H1 (cell line): ENCODE measurements at regions not wholly inside any gene's neighbourhood (a gene's known extent, or its start where the extent isn't known, plus 50 kb on each side); places are given as distances from the start of the nearest gene placed in this dataset.

Source experiments
- CTCF ChIA-PET: fragments of 300-600 bp; sonication (Branson Sonifier 250); formaldehyde crosslinking; loops from one replicate; lab custom pipeline; 2021; ENCODE audit not compliant: partially characterized antibody; lab: Charles Lee
- POLR2A ChIA-PET: fragments of 300-600 bp; sonication (Branson Sonifier 250); formaldehyde crosslinking; loops from one replicate; lab custom pipeline; 2021; ENCODE audit warnings: inconsistent platforms; ENCODE audit not compliant: partially characterized antibody; lab: Charles Lee
- DNase-seq, 2 experiments: peaks; one replicate each; pipeline versions ENCODE4 v3.0.0 to v3.0.0-alpha.2; 2010 to 2022; ENCODE audit warnings: low spot score in 2 of 2, low read depth in 1 of 2, mixed read lengths in 1 of 2
- FAIRE-seq: peaks from 2 replicates; lab custom pipeline; 2011; peaks lifted over from hg19 to GRCh38; lab: Jason Lieb, UNC
- H2AFZ ChIP-seq: 2 replicates; pipeline ENCODE4 v1.8.1; 2012; ENCODE audit warnings: low read length, inconsistent platforms
- H2AK5ac ChIP-seq: 2 replicates; pipeline ENCODE4 v1.6.1; 2013; ENCODE audit warnings: low read depth, low read length
- H2BK120ac ChIP-seq: replicated peaks from 2 replicates; pipeline ENCODE3; 2013; ENCODE audit warnings: low read depth, low read length, inconsistent platforms
- H2BK12ac ChIP-seq: 2 replicates; pipeline ENCODE4 v1.6.1; 2013; ENCODE audit warnings: low read depth, low read length
- H2BK15ac ChIP-seq: 2 replicates; pipeline ENCODE4 v1.6.1; 2013; ENCODE audit warnings: low read length
- H2BK20ac ChIP-seq: 2 replicates; pipeline ENCODE4 v1.6.1; 2013; ENCODE audit warnings: low read length
- H2BK5ac ChIP-seq: 2 replicates; pipeline ENCODE4 v1.6.1; 2013; ENCODE audit warnings: low read depth, low read length
- H3K14ac ChIP-seq: 2 replicates; pipeline ENCODE4 v1.6.1; 2013; ENCODE audit warnings: inconsistent platforms; ENCODE audit not compliant: insufficient read length
- H3K18ac ChIP-seq: 2 replicates; pipeline ENCODE4 v1.6.1; 2013; ENCODE audit warnings: low read length; ENCODE audit errors: extremely low read depth
- H3K23ac ChIP-seq: 2 replicates; pipeline ENCODE4 v1.6.1; 2013; ENCODE audit warnings: inconsistent platforms; ENCODE audit not compliant: insufficient read length
- H3K23me2 ChIP-seq: 2 replicates; pipeline ENCODE4 v1.6.1; 2013; ENCODE audit warnings: low read depth, low read length
- H3K27ac ChIP-seq: 2 replicates; pipeline ENCODE4 v1.6.1; 2011; ENCODE audit warnings: low read depth, low read length, inconsistent platforms
- H3K27me3 ChIP-seq, 4 experiments: replicated peaks in 1 of 4; 1 replicate in 1 of 4; 2 replicates in 3 of 4; pipeline versions ENCODE4 v1.6.1 to v1.8.1; 2011 to 2013; ENCODE audit warnings: low read length in 3 of 4, mild to moderate bottlenecking in 3 of 4, inconsistent platforms in 2 of 4, mixed read lengths in 2 of 4, moderate library complexity in 1 of 4; ENCODE audit not compliant: control insufficient read depth in 3 of 4, insufficient read depth in 3 of 4; ENCODE audit errors: extremely low read depth in 1 of 4
- H3K36me3 ChIP-seq, 4 experiments: 2 replicates each; pipeline versions ENCODE4 v1.6.1 to v1.8.1; 2011 to 2013; ENCODE audit warnings: mild to moderate bottlenecking in 4 of 4, low read length in 3 of 4, moderate library complexity in 2 of 4, control low read depth in 1 of 4, inconsistent platforms in 1 of 4; ENCODE audit not compliant: insufficient read depth in 4 of 4, control insufficient read depth in 2 of 4
- H3K4ac ChIP-seq: replicated peaks from 2 replicates; pipeline ENCODE3; 2013; ENCODE audit warnings: low read length, low read depth, mixed read lengths, inconsistent platforms; ENCODE audit not compliant: insufficient read length
- H3K4me1 ChIP-seq, 4 experiments: replicated peaks in 1 of 4; 1 replicate in 1 of 4; 2 replicates in 3 of 4; pipeline versions ENCODE4 v1.6.1 to v1.8.1; 2011 to 2013; ENCODE audit warnings: low read length in 3 of 4, inconsistent platforms in 2 of 4, mixed read lengths in 1 of 4; ENCODE audit not compliant: insufficient read depth in 4 of 4, control insufficient read depth in 3 of 4
- H3K4me2 ChIP-seq, 2 experiments: 2 replicates each; pipeline versions ENCODE4 v1.6.1 to v1.8.1; 2011 to 2013; ENCODE audit warnings: low read depth in 2 of 2, low read length in 2 of 2, control low read depth in 1 of 2, inconsistent platforms in 1 of 2, mild to moderate bottlenecking in 1 of 2; ENCODE audit not compliant: insufficient read depth in 1 of 2
- H3K4me3 ChIP-seq, 4 experiments: fragments of 200-600, 300-600 bp in 1 of 4; sonication (generic), shearing (Covaris generic), sonication (Bioruptor Twin) in 1 of 4; 2 replicates each; pipeline versions ENCODE4 v1.5.1 to v1.8.1; 2011 to 2016; ENCODE audit warnings: low read length in 4 of 4, low read depth in 3 of 4, control low read depth in 2 of 4, inconsistent platforms in 2 of 4, mild to moderate bottlenecking in 2 of 4, mixed read lengths in 1 of 4, moderate library complexity in 1 of 4; ENCODE audit not compliant: insufficient read depth in 2 of 4; ENCODE audit errors: extremely low read depth in 1 of 4
- H3K56ac ChIP-seq: replicated peaks from 2 replicates; pipeline ENCODE3; 2013; ENCODE audit warnings: low read depth, mild to moderate bottlenecking, mixed read lengths, low read length, inconsistent platforms; ENCODE audit not compliant: insufficient read length
- H3K79me1 ChIP-seq: 2 replicates; pipeline ENCODE4 v1.6.1; 2013; ENCODE audit warnings: low read depth, low read length, control low read depth
- H3K79me2 ChIP-seq, 2 experiments: 2 replicates each; pipeline versions ENCODE4 v1.6.1 to v1.8.1; 2012 to 2013; ENCODE audit warnings: low read length in 2 of 2, mild to moderate bottlenecking in 2 of 2, inconsistent platforms in 1 of 2; ENCODE audit not compliant: insufficient read depth in 2 of 2, control insufficient read depth in 1 of 2
- H3K9ac ChIP-seq, 4 experiments: replicated peaks in 1 of 4; 1 replicate in 1 of 4; 2 replicates in 3 of 4; pipeline versions ENCODE4 v1.6.1 to v1.8.1; 2011 to 2013; ENCODE audit warnings: low read depth in 3 of 4, low read length in 3 of 4, control low read depth in 2 of 4, mild to moderate bottlenecking in 2 of 4, moderate library complexity in 2 of 4, inconsistent platforms in 1 of 4; ENCODE audit errors: extremely low read depth in 1 of 4
- H3K9me3 ChIP-seq, 2 experiments: 2 replicates each; pipeline versions ENCODE4 v1.6.1 to v1.8.1; 2012 to 2013; ENCODE audit warnings: mild to moderate bottlenecking in 2 of 2, moderate library complexity in 2 of 2, control low read depth in 1 of 2, inconsistent platforms in 1 of 2, low read depth in 1 of 2, low read length in 1 of 2, mixed read lengths in 1 of 2; ENCODE audit not compliant: insufficient read depth in 2 of 2
- H4K20me1 ChIP-seq, 2 experiments: replicated peaks in 1 of 2; 2 replicates each; pipeline versions ENCODE3 to v1.8.1; 2011 to 2013; ENCODE audit warnings: inconsistent platforms in 2 of 2, low read length in 2 of 2, mild to moderate bottlenecking in 1 of 2; ENCODE audit not compliant: insufficient read depth in 2 of 2, control insufficient read depth in 1 of 2
- H4K5ac ChIP-seq: 2 replicates; pipeline ENCODE4 v1.6.1; 2013; ENCODE audit warnings: low read length, low read depth, mixed read lengths, inconsistent platforms; ENCODE audit not compliant: insufficient read length
- H4K8ac ChIP-seq: 2 replicates; pipeline ENCODE4 v1.8.0; 2013; ENCODE audit warnings: mild to moderate bottlenecking, moderate library complexity, low read length, inconsistent platforms; ENCODE audit not compliant: insufficient read depth; ENCODE audit errors: extremely low read depth
- H4K91ac ChIP-seq: replicated peaks from 2 replicates; pipeline ENCODE3; 2013; ENCODE audit warnings: low read length, mixed read lengths, inconsistent platforms; ENCODE audit not compliant: insufficient read length
- WGBS, 2 experiments: shearing (Covaris generic) in 1 of 2; methylation state at CpG; one replicate each; pipeline versions ENCODE4 v1.1.6 to v1.1.7; 2013 to 2015; ENCODE audit warnings: low lambda C conversion rate in 2 of 2, mixed read lengths in 2 of 2, inconsistent platforms in 1 of 2, low coverage in 1 of 2, missing lambda C conversion rate in 1 of 2; ENCODE audit not compliant: insufficient replicate concordance in 2 of 2, insufficient coverage in 1 of 2, insufficient read length in 1 of 2; ENCODE audit errors: extremely low coverage in 1 of 2, missing lambda C conversion rate in 1 of 2; 5-methylcytosine and 5-hydroxymethylcytosine counted together
- TF ChIP-seq, protein P1 (sequence below), 3 experiments: IDR thresholded peaks; 1 replicate in 2 of 3; 2 replicates in 1 of 3; pipeline versions ENCODE4 v1.5.1 to v1.6.1; 2011; ENCODE audit warnings: low read length in 3 of 3, mild to moderate bottlenecking in 3 of 3, inconsistent platforms in 2 of 3, low read depth in 1 of 3, moderate library complexity in 1 of 3; ENCODE audit not compliant: insufficient read depth in 1 of 3; ENCODE audit errors: control extremely low read depth in 1 of 3

- H3K4me3 ChIP-seq: no peak overlapping the region
- no peak overlapping the region for H4K8ac ChIP-seq
- FAIRE-seq (no peak), DNase-seq (no peak)
- no peak overlapping the region for H3K56ac ChIP-seq
- H3K4me2 ChIP-seq: no peak overlapping the region
- H3K27me3 ChIP-seq: peaks cover 0 to 1% (median 0%) of the 10 kb centered on the region in 4 experiments; a peak in 1 of 7 replicates
- H3K9ac ChIP-seq: no peak overlapping the region
- peaks cover 0 to 2% (median 0%) of the 10 kb centered on the region in 4 experiments; a peak in 1 of 7 replicates for H3K4me1 ChIP-seq
- H2AFZ ChIP-seq: no peak overlapping the region
- H3K23ac ChIP-seq: no peak overlapping the region
- no peak overlapping the region for H2BK15ac ChIP-seq
- H4K5ac ChIP-seq: no peak overlapping the region
- no peaks in the 10 kb centered on the region for H3K79me1 ChIP-seq
- H4K20me1 ChIP-seq: no peaks in the 10 kb centered on the region
- WGBS, 2 experiments: 84% methylated on average over 3 of the region's 3 CpGs; no CpG with 5 or more reads in 1 of the 2 experiments
- no peak overlapping the region for H2BK5ac ChIP-seq
- ChIA-PET POLR2A (no interaction called here), CTCF (interaction anchor here (1.5 kb wide), 1 partner anchor 103 kb away, joined by 3 read pairs; no protein-coding TSS in a partner anchor)
- H3K9me3 ChIP-seq: peaks cover 15 to 28% of the 10 kb centered on the region in 2 experiments; a peak in 3 of 4 replicates
- H3K18ac ChIP-seq: no peak overlapping the region
- H2BK20ac ChIP-seq: no peak overlapping the region
- H2AK5ac ChIP-seq: no peak overlapping the region
- no peak overlapping the region for H3K4ac ChIP-seq
- H2BK120ac ChIP-seq: no peak overlapping the region
- no peaks in the 10 kb centered on the region for H3K23me2 ChIP-seq
- no peak overlapping the region for H2BK12ac ChIP-seq
- H3K14ac ChIP-seq: no peak overlapping the region
- no peak overlapping the region for H3K27ac ChIP-seq
- no peaks in the 10 kb centered on the region for H3K79me2 ChIP-seq
- no peak overlapping the region for H4K91ac ChIP-seq
- no peaks in the 10 kb centered on the region for H3K36me3 ChIP-seq
- TF ChIP-seq, protein P1, sequence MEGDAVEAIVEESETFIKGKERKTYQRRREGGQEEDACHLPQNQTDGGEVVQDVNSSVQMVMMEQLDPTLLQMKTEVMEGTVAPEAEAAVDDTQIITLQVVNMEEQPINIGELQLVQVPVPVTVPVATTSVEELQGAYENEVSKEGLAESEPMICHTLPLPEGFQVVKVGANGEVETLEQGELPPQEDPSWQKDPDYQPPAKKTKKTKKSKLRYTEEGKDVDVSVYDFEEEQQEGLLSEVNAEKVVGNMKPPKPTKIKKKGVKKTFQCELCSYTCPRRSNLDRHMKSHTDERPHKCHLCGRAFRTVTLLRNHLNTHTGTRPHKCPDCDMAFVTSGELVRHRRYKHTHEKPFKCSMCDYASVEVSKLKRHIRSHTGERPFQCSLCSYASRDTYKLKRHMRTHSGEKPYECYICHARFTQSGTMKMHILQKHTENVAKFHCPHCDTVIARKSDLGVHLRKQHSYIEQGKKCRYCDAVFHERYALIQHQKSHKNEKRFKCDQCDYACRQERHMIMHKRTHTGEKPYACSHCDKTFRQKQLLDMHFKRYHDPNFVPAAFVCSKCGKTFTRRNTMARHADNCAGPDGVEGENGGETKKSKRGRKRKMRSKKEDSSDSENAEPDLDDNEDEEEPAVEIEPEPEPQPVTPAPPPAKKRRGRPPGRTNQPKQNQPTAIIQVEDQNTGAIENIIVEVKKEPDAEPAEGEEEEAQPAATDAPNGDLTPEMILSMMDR (IDR thresholded peaks at IDR 0.05; ENCODE audit: control extremely low read depth in 1 of 3, insufficient read depth in 1 of 3, low read depth in 1 of 3, low read length in 3 of 3): peak in 2 of 3 experiments; percentile 12 to 35; a peak in 1 of 4 replicates
Observed at GRCh38 chr1:13916530-13916929, 216.5 kb downstream of the PRDM2 start.
